Keratinocyte (primary cell): ENCODE measurements at regions not wholly inside any gene's neighbourhood (a gene's known extent, or its start where the extent isn't known, plus 50 kb on each side); places are given as distances from the start of the nearest gene placed in this dataset.

Experiments
- CTCF ChIP-seq, 3 experiments: IDR thresholded peaks in 1 of 3; conservative IDR thresholded peaks in 1 of 3; optimal IDR thresholded peaks in 1 of 3; 2 replicates in 2 of 3; 3 replicates in 1 of 3; pipeline versions ENCODE3 to v1.5.1; 2011; ENCODE audit warnings: low read length in 3 of 3, mild to moderate bottlenecking in 3 of 3, moderate library complexity in 2 of 3, control low read depth in 1 of 3, inconsistent platforms in 1 of 3; ENCODE audit not compliant: insufficient read depth in 2 of 3; ENCODE audit errors: extremely low read depth in 1 of 3
- EZH2 ChIP-seq: IDR thresholded peaks from one replicate; pipeline ENCODE4 v1.6.1; 2012; ENCODE audit warnings: inconsistent platforms, mild to moderate bottlenecking, low read length, moderate library complexity

GRCh38 chr13:103351035-103351828 is 285.0 kb upstream of the SLC10A2 start:
- TF ChIP-seq CTCF (optimal IDR thresholded peaks at IDR 0.05 in 1 of 3, IDR thresholded peaks at IDR 0.05 in 1 of 3, conservative IDR thresholded peaks at IDR 0.05 in 1 of 3; ENCODE audit: extremely low read depth in 1 of 3, insufficient read depth in 2 of 3, low read length in 3 of 3) (no peak), EZH2 (no peak)
